Suppressor macrophage treated with lipopolysaccharide for 1 hour (primary cell): ENCODE measurements at regions not wholly inside any gene's neighbourhood (a gene's known extent, or its start where the extent isn't known, plus 50 kb on each side); places are given as distances from the start of the nearest gene placed in this dataset.
"Not testable (repeated sequence)": the region's sequence is repeated elsewhere in the genome, so short reads cannot be mapped to it uniquely, and the experiment has no call there.

Source experiments
- DNase-seq, 3 donors: peaks; one replicate each; pipeline ENCODE4 v3.0.0-alpha.2; 2020 to 2022

- no peak for DNase-seq
Measured at GRCh38 chr3:194951931-194952582, 266.4 kb downstream of the FAM43A start.

- DNase-seq: no peak
Measured at GRCh38 chr3:194952841-194953241, 267.2 kb downstream of the FAM43A start.

- no peak for DNase-seq
Measured at GRCh38 chr3:194953291-194953690, 267.6 kb downstream of the FAM43A start.

GRCh38 chr3:194955546-194955945, 269.9 kb downstream of the FAM43A start:
- DNase-seq: no peak

- DNase-seq: no peak
Measured at GRCh38 chr3:194955979-194956696, 270.5 kb downstream of the FAM43A start.

- no peak for DNase-seq
Measured at GRCh38 chr3:194956697-194957396, 271.2 kb downstream of the FAM43A start.

GRCh38 chr3:194957743-194958240, 272.1 kb downstream of the FAM43A start:
- no peak for DNase-seq

- DNase-seq: no peak
Measured at GRCh38 chr3:194959217-194959616, 273.5 kb downstream of the FAM43A start.

GRCh38 chr3:194959666-194960065, 274.0 kb downstream of the FAM43A start:
- not testable (repeated sequence) for DNase-seq

- DNase-seq: no peak
Measured at GRCh38 chr3:194960446-194961032, 274.9 kb downstream of the FAM43A start.

- no peak for DNase-seq
Measured at GRCh38 chr3:194961149-194961548, 275.5 kb downstream of the FAM43A start.

GRCh38 chr3:194961571-194961970, 275.9 kb downstream of the FAM43A start:
- DNase-seq: no peak

- DNase-seq: no peak
Measured at GRCh38 chr3:194962056-194962455, 276.4 kb downstream of the FAM43A start.

- no peak for DNase-seq
Measured at GRCh38 chr3:194964809-194965208, 279.1 kb downstream of the FAM43A start.

GRCh38 chr3:194967151-194968117, 281.8 kb downstream of the FAM43A start:
- DNase-seq: no peak

- no peak for DNase-seq
Measured at GRCh38 chr3:194970066-194970465, 284.4 kb downstream of the FAM43A start.

GRCh38 chr3:194971009-194971408, 285.3 kb downstream of the FAM43A start:
- no peak for DNase-seq

GRCh38 chr3:194971965-194972364, 286.3 kb downstream of the FAM43A start:
- no peak for DNase-seq

- no peak for DNase-seq
Measured at GRCh38 chr3:194972641-194973040, 287.0 kb downstream of the FAM43A start.

GRCh38 chr3:194973366-194974000, 287.8 kb downstream of the FAM43A start:
- no peak for DNase-seq

GRCh38 chr3:194974468-194975135, 288.9 kb downstream of the FAM43A start:
- no peak for DNase-seq
